C4-2B (cell line): ENCODE measurements at regions not wholly inside any gene's neighbourhood (a gene's known extent, or its start where the extent isn't known, plus 50 kb on each side); places are given as distances from the start of the nearest gene placed in this dataset.

Experiments used
- ZFX ChIP-seq: fragments of 450-650 bp; IDR thresholded peaks from 2 replicates; pipeline ENCODE4 v1.6.1; 2017
- TF ChIP-seq, protein P1 (sequence below): fragments of 450-650 bp; conservative IDR thresholded peaks from 2 replicates; pipeline ENCODE4 v1.5.1; 2017; ENCODE audit warnings: mild to moderate bottlenecking

DNA sequence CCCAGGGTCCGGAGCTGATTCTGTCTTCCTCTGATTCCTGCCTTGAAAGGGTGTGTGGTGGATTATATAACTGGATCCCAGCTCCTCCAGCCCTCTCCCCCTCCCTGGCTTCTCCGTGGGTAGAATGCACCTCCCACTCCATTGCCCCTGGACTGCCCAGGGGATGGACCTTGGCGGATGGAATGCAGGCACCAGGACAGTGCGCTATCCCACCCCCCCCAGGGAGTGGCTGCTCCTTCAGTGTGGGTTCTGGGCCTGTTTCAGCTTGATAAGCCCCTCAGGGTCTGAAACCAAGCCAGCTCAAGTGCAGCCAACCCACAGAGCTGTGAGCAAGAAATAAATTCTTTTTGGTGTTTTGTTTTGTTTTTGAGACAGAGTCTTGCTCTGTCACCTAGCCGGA is 112.4 kb upstream of the TMEM132D start:
- TF ChIP-seq, protein P1, sequence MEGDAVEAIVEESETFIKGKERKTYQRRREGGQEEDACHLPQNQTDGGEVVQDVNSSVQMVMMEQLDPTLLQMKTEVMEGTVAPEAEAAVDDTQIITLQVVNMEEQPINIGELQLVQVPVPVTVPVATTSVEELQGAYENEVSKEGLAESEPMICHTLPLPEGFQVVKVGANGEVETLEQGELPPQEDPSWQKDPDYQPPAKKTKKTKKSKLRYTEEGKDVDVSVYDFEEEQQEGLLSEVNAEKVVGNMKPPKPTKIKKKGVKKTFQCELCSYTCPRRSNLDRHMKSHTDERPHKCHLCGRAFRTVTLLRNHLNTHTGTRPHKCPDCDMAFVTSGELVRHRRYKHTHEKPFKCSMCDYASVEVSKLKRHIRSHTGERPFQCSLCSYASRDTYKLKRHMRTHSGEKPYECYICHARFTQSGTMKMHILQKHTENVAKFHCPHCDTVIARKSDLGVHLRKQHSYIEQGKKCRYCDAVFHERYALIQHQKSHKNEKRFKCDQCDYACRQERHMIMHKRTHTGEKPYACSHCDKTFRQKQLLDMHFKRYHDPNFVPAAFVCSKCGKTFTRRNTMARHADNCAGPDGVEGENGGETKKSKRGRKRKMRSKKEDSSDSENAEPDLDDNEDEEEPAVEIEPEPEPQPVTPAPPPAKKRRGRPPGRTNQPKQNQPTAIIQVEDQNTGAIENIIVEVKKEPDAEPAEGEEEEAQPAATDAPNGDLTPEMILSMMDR = no peak
- TF ChIP-seq ZFX = no peak
